Astrocyte (in vitro differentiated cells and primary cell): ENCODE measurements at regions not wholly inside any gene's neighbourhood (a gene's known extent, or its start where the extent isn't known, plus 50 kb on each side); places are given as distances from the start of the nearest gene placed in this dataset.
"Not testable (repeated sequence)": the region's sequence is repeated elsewhere in the genome, so short reads cannot be mapped to it uniquely, and the experiment has no call there.

Experiments
- DNase-seq: peaks from one replicate; pipeline ENCODE4 v3.0.0-alpha.2; 2010; ENCODE audit warnings: low read depth
- FAIRE-seq: peaks from 2 replicates; lab custom pipeline; 2011; peaks lifted over from hg19 to GRCh38; lab: Jason Lieb, UNC
- H2AFZ ChIP-seq: 2 replicates; pipeline ENCODE4 v1.6.0; 2012; ENCODE audit warnings: low read depth, low read length, inconsistent platforms
- H3K27ac ChIP-seq: 2 replicates; pipeline ENCODE4 v1.5.1; 2011; ENCODE audit warnings: low read depth, low read length, inconsistent platforms
- H3K27me3 ChIP-seq: 2 replicates; pipeline ENCODE4 v1.6.0; 2011; ENCODE audit warnings: low read length, inconsistent platforms; ENCODE audit not compliant: insufficient read depth
- H3K36me3 ChIP-seq: 2 replicates; pipeline ENCODE4 v1.5.1; 2011; ENCODE audit warnings: low read length, inconsistent platforms; ENCODE audit not compliant: insufficient read depth
- H3K4me1 ChIP-seq: 2 replicates; pipeline ENCODE4 v1.5.1; 2011; ENCODE audit warnings: low read length, inconsistent platforms; ENCODE audit not compliant: insufficient read depth
- H3K4me2 ChIP-seq: 2 replicates; pipeline ENCODE4 v1.6.0; 2012; ENCODE audit warnings: low read length, inconsistent platforms
- H3K4me3 ChIP-seq: 2 replicates; pipeline ENCODE4 v1.5.1; 2011; ENCODE audit warnings: low read depth, mild to moderate bottlenecking, low read length, inconsistent platforms; ENCODE audit not compliant: insufficient read depth
- H3K79me2 ChIP-seq: 2 replicates; pipeline ENCODE4 v1.6.0; 2012; ENCODE audit warnings: mild to moderate bottlenecking, low read length, inconsistent platforms; ENCODE audit not compliant: insufficient read depth
- H3K9ac ChIP-seq: 2 replicates; pipeline ENCODE4 v1.6.0; 2012; ENCODE audit warnings: mild to moderate bottlenecking, low read length, inconsistent platforms
- H3K9me3 ChIP-seq: 2 replicates; pipeline ENCODE4 v1.5.1; 2012; ENCODE audit warnings: low read depth, mild to moderate bottlenecking, low read length, inconsistent platforms; ENCODE audit not compliant: insufficient read depth
- H4K20me1 ChIP-seq: 2 replicates; pipeline ENCODE4 v1.6.0; 2012; ENCODE audit warnings: low read length, inconsistent platforms; ENCODE audit not compliant: insufficient read depth
- H3K27ac Mint-ChIP-seq: one replicate; pipeline ENCODE4 v1.8.0; 2021; ENCODE audit warnings: mild to moderate bottlenecking, mixed read lengths; ENCODE audit not compliant: unreplicated experiment
- H3K27me3 Mint-ChIP-seq: one replicate; pipeline ENCODE4 v1.8.0; 2021; ENCODE audit warnings: low read depth, mixed read lengths; ENCODE audit not compliant: unreplicated experiment
- H3K36me3 Mint-ChIP-seq: one replicate; pipeline ENCODE4 v1.8.0; 2021; ENCODE audit warnings: low read depth, mixed read lengths; ENCODE audit not compliant: unreplicated experiment
- H3K4me1 Mint-ChIP-seq: one replicate; pipeline ENCODE4 v1.8.0; 2021; ENCODE audit warnings: low read depth, mixed read lengths; ENCODE audit not compliant: unreplicated experiment
- H3K4me3 Mint-ChIP-seq: one replicate; pipeline ENCODE4 v1.8.0; 2021; ENCODE audit warnings: mild to moderate bottlenecking, moderate library complexity, mixed read lengths; ENCODE audit not compliant: unreplicated experiment
- H3K9me3 Mint-ChIP-seq: one replicate; pipeline ENCODE4 v1.8.0; 2021; ENCODE audit warnings: mild to moderate bottlenecking, mixed read lengths; ENCODE audit not compliant: unreplicated experiment
- CTCF ChIP-seq: IDR thresholded peaks from 2 replicates; pipeline ENCODE4 v1.5.1; 2011; ENCODE audit warnings: low read depth, mild to moderate bottlenecking, inconsistent platforms, low read length, moderate library complexity; ENCODE audit not compliant: insufficient read depth
- EZH2 ChIP-seq: IDR thresholded peaks from 2 replicates; pipeline ENCODE4 v1.6.1; 2012; ENCODE audit warnings: mild to moderate bottlenecking, low read length, inconsistent platforms; ENCODE audit not compliant: insufficient read depth

- Histone ChIP-seq H3K36me3 (no peaks in the 10 kb centered on the region), H3K4me1 (no peaks in the 10 kb centered on the region), H3K27me3 (no peaks in the 10 kb centered on the region), H4K20me1 (no peaks in the 10 kb centered on the region), H3K9me3 (no peaks in the 10 kb centered on the region), H3K9ac (no peak overlapping the region), H3K4me3 (no peak overlapping the region), H2AFZ (no peak overlapping the region), H3K4me2 (no peak overlapping the region), H3K79me2 (no peaks in the 10 kb centered on the region), H3K27ac (no peak overlapping the region)
- H3K27me3 Mint-ChIP-seq = no peaks in the 10 kb centered on the region
- no peak overlapping the region for H3K27ac Mint-ChIP-seq
- no peak for FAIRE-seq
- no peak overlapping the region for H3K4me3 Mint-ChIP-seq
- H3K4me1 Mint-ChIP-seq = no peaks in the 10 kb centered on the region
- no peaks in the 10 kb centered on the region for H3K9me3 Mint-ChIP-seq
- no peaks in the 10 kb centered on the region for H3K36me3 Mint-ChIP-seq
- no peak for DNase-seq
- TF ChIP-seq CTCF (no peak), EZH2 (no peak)
Measured at GRCh38 chr10:64773357-64773756, 1252.2 kb downstream of the REEP3 start.

GRCh38 chr10:64784451-64784850 is 1263.2 kb downstream of the REEP3 start:
- H3K4me1 ChIP-seq, H3K36me3 Mint-ChIP-seq, H3K27ac ChIP-seq, H3K4me1 Mint-ChIP-seq, H2AFZ ChIP-seq, H3K9me3 ChIP-seq, H3K79me2 ChIP-seq, H3K4me2 ChIP-seq, H3K27ac Mint-ChIP-seq, H4K20me1 ChIP-seq, H3K9ac ChIP-seq, H3K36me3 ChIP-seq, H3K4me3 Mint-ChIP-seq, H3K27me3 ChIP-seq, FAIRE-seq, H3K9me3 Mint-ChIP-seq, H3K4me3 ChIP-seq, H3K27me3 Mint-ChIP-seq, DNase-seq: not testable (repeated sequence)

- H3K27ac Mint-ChIP-seq = no peak overlapping the region
- TF ChIP-seq EZH2 = no peak
- no peak for TF ChIP-seq CTCF
Measured at GRCh38 chr10:64785816-64786215, 1264.6 kb downstream of the REEP3 start.

More at GRCh38 chr10:64785816-64786215, 1264.6 kb downstream of the REEP3 start:
- FAIRE-seq (no peak), DNase-seq (no peak)
- Mint-ChIP-seq H3K4me3 (no peak overlapping the region), H3K27me3 (no peaks in the 10 kb centered on the region), H3K4me1 (no peaks in the 10 kb centered on the region), H3K9me3 (no peaks in the 10 kb centered on the region), H3K36me3 (no peaks in the 10 kb centered on the region)
- Histone ChIP-seq H3K4me1 (no peaks in the 10 kb centered on the region), H3K9me3 (peaks cover 3% of the 10 kb centered on the region), H3K4me3 (no peak overlapping the region), H3K27me3 (no peaks in the 10 kb centered on the region), H4K20me1 (no peaks in the 10 kb centered on the region), H3K9ac (no peak overlapping the region), H2AFZ (no peak overlapping the region), H3K79me2 (no peaks in the 10 kb centered on the region), H3K27ac (no peak overlapping the region), H3K4me2 (no peak overlapping the region), H3K36me3 (no peaks in the 10 kb centered on the region)
